Breast epithelium (tissue), 3 donors: ENCODE measurements at regions not wholly inside any gene's neighbourhood (a gene's known extent, or its start where the extent isn't known, plus 50 kb on each side); places are given as distances from the start of the nearest gene placed in this dataset.
"Not testable (repeated sequence)": the region's sequence is repeated elsewhere in the genome, so short reads cannot be mapped to it uniquely, and the experiment has no call there.

Source experiments
- CTCF ChIP-seq, 3 donors: fragments of 450-650 bp; IDR thresholded peaks; one replicate each; pipeline ENCODE4 v1.5.1; 2016 to 2017; ENCODE audit warnings: antibody characterized with exemption in 3 of 3, mild to moderate bottlenecking in 3 of 3, moderate library complexity in 3 of 3
- POLR2A ChIP-seq: fragments of 450-650 bp; IDR thresholded peaks from one replicate; pipeline ENCODE4 v1.6.1; 2016; ENCODE audit warnings: antibody characterized with exemption, mild to moderate bottlenecking, moderate library complexity
- POLR2AphosphoS5 ChIP-seq, 3 donors: sonication (generic); formaldehyde crosslinking; IDR thresholded peaks; one replicate each; pipeline ENCODE4 v1.6.1; 2017; ENCODE audit warnings: antibody characterized with exemption in 3 of 3

GRCh38 chr9:104195142-104195541, 101.0 kb downstream of the SMC2 start:
- TF ChIP-seq CTCF (IDR thresholded peaks at IDR 0.05); POLR2A; POLR2AphosphoS5 (IDR thresholded peaks at IDR 0.05): not testable (repeated sequence)
